Caco-2 (cell line): ENCODE measurements at regions not wholly inside any gene's neighbourhood (a gene's known extent, or its start where the extent isn't known, plus 50 kb on each side); places are given as distances from the start of the nearest gene placed in this dataset.

Experiments
- BruUV-seq: library from RNA; stranded (reverse); fragments of 400-500 nt; replicated peaks from 2 replicates; lab custom pipeline; 2021; lab: Mats Ljungman, UMichigan
- CTCF ChIA-PET: fragments of 300-600 bp; sonication (Branson Sonifier 250); formaldehyde crosslinking; loops from one replicate; lab custom pipeline; 2022; ENCODE audit warnings: antibody characterized with exemption; lab: Charles Lee
- POLR2A ChIA-PET: fragments of 300-600 bp; sonication (Branson Sonifier 250); formaldehyde crosslinking; loops from one replicate; lab custom pipeline; 2022; ENCODE audit warnings: antibody characterized with exemption; lab: Charles Lee
- DNase-seq, 2 experiments: peaks; one replicate each; pipeline versions ENCODE4 v3.0.0 to v3.0.0-alpha.2; 2020 to 2022
- H3K27me3 ChIP-seq: replicated peaks from 2 replicates; pipeline ENCODE4 v1.6.0; 2011; ENCODE audit warnings: low read length; ENCODE audit not compliant: control insufficient read depth, insufficient read depth
- H3K36me3 ChIP-seq: 2 replicates; pipeline ENCODE4 v1.5.1; 2011; ENCODE audit warnings: low read length; ENCODE audit not compliant: control insufficient read depth, insufficient read depth
- H3K4me1 ChIP-seq: fragments of 250-450 bp; sonication (Bioruptor Pico); 2 replicates; pipeline ENCODE4 v1.5.1; 2020; ENCODE audit warnings: mild to moderate bottlenecking
- H3K4me3 ChIP-seq: 2 replicates; pipeline ENCODE4 v1.5.1; 2011; ENCODE audit warnings: low read depth, mild to moderate bottlenecking, control low read depth, low read length
- H3K9me3 ChIP-seq: fragments of 250-450 bp; sonication (Bioruptor Pico); 2 replicates; pipeline ENCODE4 v1.5.1; 2020; ENCODE audit warnings: mild to moderate bottlenecking, moderate library complexity
- H3K27ac Mint-ChIP-seq: one replicate; pipeline ENCODE4 v1.8.0; 2022; ENCODE audit warnings: mixed read lengths; ENCODE audit not compliant: unreplicated experiment
- H3K27me3 Mint-ChIP-seq: one replicate; pipeline ENCODE4 v1.8.0; 2022; ENCODE audit warnings: mixed read lengths; ENCODE audit not compliant: insufficient read depth, unreplicated experiment
- H3K36me3 Mint-ChIP-seq: one replicate; pipeline ENCODE4 v1.8.0; 2022; ENCODE audit warnings: mild to moderate bottlenecking, mixed read lengths; ENCODE audit not compliant: insufficient read depth, unreplicated experiment
- H3K4me1 Mint-ChIP-seq: one replicate; pipeline ENCODE4 v1.8.0; 2022; ENCODE audit warnings: low read depth, mixed read lengths; ENCODE audit not compliant: unreplicated experiment
- H3K4me3 Mint-ChIP-seq: one replicate; pipeline ENCODE4 v1.8.0; 2022; ENCODE audit warnings: mild to moderate bottlenecking, moderate library complexity, mixed read lengths; ENCODE audit not compliant: unreplicated experiment
- H3K9me3 Mint-ChIP-seq: one replicate; pipeline ENCODE4 v1.8.0; 2022; ENCODE audit warnings: mixed read lengths; ENCODE audit not compliant: unreplicated experiment
- CTCF ChIP-seq, 2 experiments: fragments of 200-600 bp in 1 of 2; IDR thresholded peaks; 1 replicate in 1 of 2; 2 replicates in 1 of 2; pipeline versions ENCODE4 v1.5.1 to v1.8.0; 2011 to 2022; ENCODE audit warnings: antibody characterized with exemption in 1 of 2, control low read depth in 1 of 2, inconsistent platforms in 1 of 2, low read depth in 1 of 2, low read length in 1 of 2, mild to moderate bottlenecking in 1 of 2, moderate library complexity in 1 of 2; ENCODE audit not compliant: insufficient read depth in 1 of 2, severe bottlenecking in 1 of 2, unreplicated experiment in 1 of 2
- intact Hi-C: fragments of 100-400 bp; cut with micrococcal nuclease; formaldehyde crosslinking; loops from one replicate; pipeline ENCODE4 v1.10.0; 2022; ENCODE audit not compliant: unreplicated experiment

DNA sequence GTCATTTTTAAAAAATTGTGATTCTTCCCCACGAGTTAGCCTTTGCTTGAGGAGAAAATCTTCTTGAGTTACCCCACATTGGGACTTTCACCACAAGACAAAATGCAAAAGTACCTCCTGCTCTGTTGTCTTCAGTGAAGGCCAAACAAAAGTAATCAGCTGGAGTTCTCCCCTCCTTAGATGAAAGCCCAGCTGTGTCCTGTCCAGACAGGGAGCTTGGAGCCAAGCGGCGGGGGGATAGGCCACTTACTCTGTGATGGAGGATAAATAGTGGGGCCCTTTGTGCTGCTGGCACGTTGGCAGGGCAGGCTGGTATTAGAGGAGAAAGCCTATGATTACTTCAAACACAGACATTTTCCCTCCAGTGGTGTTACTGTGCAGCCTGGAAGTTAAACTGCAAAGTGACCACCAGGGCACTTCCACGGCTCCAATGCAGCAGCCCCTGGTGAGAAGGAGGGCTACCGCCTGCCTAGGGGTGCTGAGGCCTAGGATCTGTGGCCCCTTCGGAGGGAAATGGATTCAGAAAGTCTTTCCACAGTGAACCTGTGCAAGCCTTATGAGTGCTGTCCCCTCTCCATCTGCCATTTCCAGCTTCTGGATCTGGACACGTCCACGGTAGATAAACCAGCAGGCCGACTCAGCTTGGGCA is 155.0 kb downstream of the TMEM167A start:
- H3K27me3 ChIP-seq, result no peaks in the 10 kb centered on the region
- Mint-ChIP-seq H3K27ac (no peak overlapping the region), H3K4me3 (no peak overlapping the region), H3K36me3 (no peaks in the 10 kb centered on the region), H3K9me3 (no peaks in the 10 kb centered on the region), H3K27me3 (no peaks in the 10 kb centered on the region), H3K4me1 (peaks cover 22% of the 10 kb centered on the region)
- no peaks in the 10 kb centered on the region for H3K36me3 ChIP-seq
- ChIA-PET CTCF (no interaction called here), POLR2A (no interaction called here)
- no peak for DNase-seq
- peaks cover 24% of the 10 kb centered on the region for H3K4me1 ChIP-seq
- intact Hi-C loops, result no loop called here
- peaks cover 3% of the 10 kb centered on the region; the same call in 1 of the 2 replicates for H3K9me3 ChIP-seq
- H3K4me3 ChIP-seq, result no peak overlapping the region
- BruUV-seq, result no TSS peak
- no peak for TF ChIP-seq CTCF (IDR thresholded peaks at IDR 0.05; ENCODE audit: insufficient read depth in 1 of 2, low read depth in 1 of 2, low read length in 1 of 2, severe bottlenecking in 1 of 2, unreplicated experiment in 1 of 2)

GRCh38 chr5:82918311-82919031 is 158.7 kb downstream of the TMEM167A start:
- intact Hi-C loops, result no loop called here
- DNase-seq, result no peak
- Mint-ChIP-seq H3K9me3 (peaks cover 28% of the 10 kb centered on the region), H3K4me1 (peaks cover 6% of the 10 kb centered on the region), H3K27ac (no peak overlapping the region), H3K36me3 (no peaks in the 10 kb centered on the region), H3K4me3 (no peak overlapping the region), H3K27me3 (no peaks in the 10 kb centered on the region)
- Histone ChIP-seq H3K27me3 (no peaks in the 10 kb centered on the region), H3K9me3 (peaks cover 16% of the 10 kb centered on the region), H3K36me3 (no peaks in the 10 kb centered on the region), H3K4me1 (peaks cover 9% of the 10 kb centered on the region), H3K4me3 (no peak overlapping the region)
- CTCF ChIA-PET, result no interaction called here
- BruUV-seq, result no TSS peak
- no peak for TF ChIP-seq CTCF (IDR thresholded peaks at IDR 0.05; ENCODE audit: insufficient read depth in 1 of 2, low read depth in 1 of 2, low read length in 1 of 2, severe bottlenecking in 1 of 2, unreplicated experiment in 1 of 2)
- POLR2A ChIA-PET, result no interaction called here

DNA sequence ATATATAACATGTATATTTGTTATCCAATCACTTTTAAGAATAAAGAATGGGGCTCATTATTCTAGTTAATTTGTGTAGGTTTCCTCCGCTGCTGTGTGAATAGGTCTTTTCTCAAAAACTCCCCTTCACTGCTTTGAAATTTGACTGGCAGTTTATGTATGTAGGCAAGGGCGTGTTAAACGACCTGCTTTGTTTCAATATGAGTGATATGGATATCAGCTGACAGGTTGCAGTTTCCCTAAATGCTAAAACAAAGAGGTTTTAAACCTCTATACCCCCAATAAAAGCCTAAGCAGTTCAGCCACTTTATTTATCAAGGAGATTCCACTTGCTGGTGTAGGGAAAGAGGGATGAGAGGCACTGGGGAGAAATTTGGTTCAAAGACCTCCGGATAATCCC is 159.6 kb downstream of the TMEM167A start:
- no peaks in the 10 kb centered on the region for H3K36me3 ChIP-seq
- peaks cover 16% of the 10 kb centered on the region for H3K9me3 ChIP-seq
- H3K36me3 Mint-ChIP-seq, result no peaks in the 10 kb centered on the region
- ChIA-PET CTCF (no interaction called here), POLR2A (no interaction called here)
- no peak for DNase-seq
- H3K27ac Mint-ChIP-seq, result no peak overlapping the region
- H3K27me3 Mint-ChIP-seq, result no peaks in the 10 kb centered on the region
- intact Hi-C loops, result no loop called here
- TF ChIP-seq CTCF (IDR thresholded peaks at IDR 0.05; ENCODE audit: insufficient read depth in 1 of 2, low read depth in 1 of 2, low read length in 1 of 2, severe bottlenecking in 1 of 2, unreplicated experiment in 1 of 2), result no peak
- peaks cover 6% of the 10 kb centered on the region for H3K4me1 Mint-ChIP-seq
- BruUV-seq, result no TSS peak
- no peak overlapping the region for H3K4me3 Mint-ChIP-seq
- peaks cover 28% of the 10 kb centered on the region for H3K9me3 Mint-ChIP-seq
- no peak overlapping the region for H3K4me3 ChIP-seq
- no peaks in the 10 kb centered on the region for H3K27me3 ChIP-seq
- H3K4me1 ChIP-seq, result peaks cover 8% of the 10 kb centered on the region; the same call in 1 of the 2 replicates
